RWPE1 (cell line): ENCODE measurements at regions not wholly inside any gene's neighbourhood (a gene's known extent, or its start where the extent isn't known, plus 50 kb on each side); places are given as distances from the start of the nearest gene placed in this dataset.

Experiments used
- CTCF ChIA-PET: fragments of 350-600 bp; sonication (Branson Sonifier 250); formaldehyde crosslinking; extraction: SDS; loops from one replicate; lab custom pipeline; 2021; lab: Yijun Ruan, JAX
- POLR2A ChIA-PET: fragments of 400-600 bp; formaldehyde crosslinking; extraction: SDS; loops from one replicate; lab custom pipeline; 2020; ENCODE audit warnings: antibody characterized with exemption; ENCODE audit not compliant: low non-redundant PET; lab: Yijun Ruan, JAX
- DNase-seq: peaks from one replicate; pipeline ENCODE4 v3.0.0; 2012; ENCODE audit warnings: low spot score
- H3K27ac ChIP-seq: fragments of 450-650 bp; 2 replicates; pipeline ENCODE4 v1.5.1; 2017
- CTCF ChIP-seq: fragments of 450-650 bp; conservative IDR thresholded peaks from 2 replicates; pipeline ENCODE4 v1.5.1; 2017; ENCODE audit warnings: low read depth, mild to moderate bottlenecking

- CTCF ChIA-PET, result no interaction called here
- TF ChIP-seq CTCF, result no peak
- POLR2A ChIA-PET, result no interaction called here
- no peak for DNase-seq
- no peak overlapping the region for H3K27ac ChIP-seq
Observed at GRCh38 chr1:70902211-70902610, 145.4 kb downstream of the PTGER3 start.

- POLR2A ChIA-PET, result no interaction called here
- no peak overlapping the region for H3K27ac ChIP-seq
- CTCF ChIA-PET, result no interaction called here
- DNase-seq, result no peak
- no peak for TF ChIP-seq CTCF
Observed at GRCh38 chr1:70906800-70907199, 140.8 kb downstream of the PTGER3 start.

GRCh38 chr1:70907563-70908310 is 139.9 kb downstream of the PTGER3 start:
- TF ChIP-seq CTCF, result no peak
- ChIA-PET POLR2A (no interaction called here), CTCF (interaction anchor here (0.8 to 1.1 kb wide), 2 partner anchors 11 to 84 kb away, joined by 3 read pairs; no protein-coding TSS in a partner anchor)
- no peak for DNase-seq
- H3K27ac ChIP-seq, result no peak overlapping the region

GRCh38 chr1:70909262-70909822 is 138.3 kb downstream of the PTGER3 start:
- CTCF ChIA-PET, result no interaction called here
- H3K27ac ChIP-seq, result no peak overlapping the region
- TF ChIP-seq CTCF, result no peak
- POLR2A ChIA-PET, result no interaction called here
- no peak for DNase-seq

DNA sequence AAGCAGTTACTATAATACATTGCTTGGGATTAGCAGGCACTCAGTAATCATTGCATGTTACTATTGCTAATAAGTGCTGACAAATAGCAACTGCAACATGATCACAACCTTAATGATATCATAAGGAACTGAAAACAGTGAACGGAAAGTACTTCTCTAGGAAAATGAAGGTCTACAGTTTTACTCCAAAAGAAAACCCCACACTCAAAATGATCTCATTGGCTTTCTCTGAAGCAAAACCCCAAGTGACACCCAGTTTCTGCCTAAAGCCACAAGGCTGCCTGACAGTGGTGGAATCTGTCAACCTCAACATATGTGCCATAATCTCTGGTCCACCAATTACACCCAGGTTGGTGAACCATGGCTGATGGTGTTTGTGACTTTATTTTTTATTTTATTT is 137.6 kb downstream of the PTGER3 start:
- no peak for DNase-seq
- no peak overlapping the region for H3K27ac ChIP-seq
- POLR2A ChIA-PET, result no interaction called here
- TF ChIP-seq CTCF, result no peak
- CTCF ChIA-PET, result no interaction called here

GRCh38 chr1:70911861-70912260 is 135.8 kb downstream of the PTGER3 start:
- ChIA-PET CTCF (no interaction called here), POLR2A (no interaction called here)
- no peak for DNase-seq

More at GRCh38 chr1:70911861-70912260, 135.8 kb downstream of the PTGER3 start:
- TF ChIP-seq CTCF, result no peak
- H3K27ac ChIP-seq, result no peak overlapping the region
